ENCODE measurements at regions not wholly inside any gene's neighbourhood (a gene's known extent, or its start where the extent isn't known, plus 50 kb on each side); places are given as distances from the start of the nearest gene placed in this dataset.
A peak's percentile ranks its signal among the peaks of the same experiment; 100 is the strongest.

DNA sequence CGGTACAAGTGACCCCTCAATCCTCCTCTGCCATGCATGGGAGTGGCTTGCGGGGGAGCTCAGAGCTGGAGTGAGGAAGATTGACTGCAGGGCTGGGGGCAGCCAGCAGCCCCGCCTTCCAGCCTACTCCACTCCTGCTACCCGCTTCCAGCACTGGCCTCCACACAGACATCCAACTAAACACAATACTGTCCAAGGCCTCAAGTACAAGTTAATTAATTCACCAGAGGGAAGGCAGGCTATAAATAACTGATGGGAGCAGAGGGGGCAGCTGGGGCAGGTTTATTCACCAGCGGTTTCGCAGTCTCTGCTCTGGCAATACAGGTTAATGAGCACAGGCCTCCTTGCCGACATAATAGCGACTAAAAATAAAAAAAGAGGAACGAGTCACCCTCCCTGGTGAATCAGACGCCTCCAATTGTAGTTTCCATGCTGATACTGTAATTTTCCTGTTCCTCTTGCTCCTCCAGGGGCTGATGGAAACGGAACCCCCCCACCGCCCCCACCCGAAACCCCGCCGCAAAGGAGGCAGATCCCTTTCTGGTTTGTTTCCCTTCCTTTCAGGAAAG lies 166.4 kb upstream of the TLE3 start:
- TF ChIP-seq POLR2A (IDR thresholded peaks at IDR 0.05), result no peak
- TF ChIP-seq CTCF (IDR thresholded peaks at IDR 0.05), result no peak
- intact Hi-C loops (cut with DNase I), result loop anchor here in 6 of 10 donors (5.0 to 10.0 kb wide), 5 partner anchors 139 to 201 kb away; partner anchors contain the start of gene TLE3 (in 1 of the 6)
- Histone ChIP-seq H3K27me3 (no peaks in the 10 kb centered on the region), H3K27ac (peak overlapping the region in 5 of 12 donors; percentile 3 to 75 (median 30)), H3K36me3 (no peaks in the 10 kb centered on the region), H3K4me1 (peaks cover 4 to 88% (median 42%) of the 10 kb centered on the region in 12 donors), H3K9me3 (no peaks in the 10 kb centered on the region), H3K4me3 (peak overlapping the region in 1 of 12 donors; percentile 9)
- DNase-seq (peak in 2 of 5 donors; percentile 29 to 36), ATAC-seq (peak in 3 of 4 donors; percentile 46 to 59 (median 48))
- WGBS, 4 donors, result 21 to 35% (median 27%) methylated on average over 15 of the region's 15 CpGs

- Histone ChIP-seq H3K4me1 (peaks cover 4 to 88% (median 51%) of the 10 kb centered on the region in 12 donors), H3K27me3 (no peaks in the 10 kb centered on the region), H3K9me3 (no peaks in the 10 kb centered on the region), H3K36me3 (no peaks in the 10 kb centered on the region), H3K27ac (no peak overlapping the region), H3K4me3 (no peak overlapping the region)
- 80 to 84% (median 82%) methylated on average over 4 to 6 of the region's 6 CpGs for WGBS, 4 donors
- ATAC-seq, result no peak
- TF ChIP-seq CTCF (IDR thresholded peaks at IDR 0.05) (no peak), POLR2A (IDR thresholded peaks at IDR 0.05) (no peak)
- DNase-seq, result peak in 2 of 5 donors; percentile 25 to 33
- intact Hi-C loops (cut with DNase I), result loop anchor here in 6 of 10 donors (5.0 to 10.0 kb wide), 5 partner anchors 138 to 202 kb away; partner anchors contain the start of gene TLE3 (in 1 of the 6)
Measured at GRCh38 chr15:70262591-70263274, 165.0 kb upstream of the TLE3 start.

- Histone ChIP-seq H3K36me3 (no peaks in the 10 kb centered on the region), H3K4me3 (no peak overlapping the region), H3K27me3 (no peaks in the 10 kb centered on the region), H3K9me3 (no peaks in the 10 kb centered on the region), H3K4me1 (peaks cover 4 to 83% (median 49%) of the 10 kb centered on the region in 12 donors), H3K27ac (no peak overlapping the region)
- DNase-seq (no peak), ATAC-seq (no peak)
- WGBS, 4 donors, result 79 to 93% (median 89%) methylated on average over 2 of the region's 2 CpGs
- TF ChIP-seq CTCF (IDR thresholded peaks at IDR 0.05) (no peak), POLR2A (IDR thresholded peaks at IDR 0.05) (no peak)
- intact Hi-C loops (cut with DNase I), result loop anchor here in 6 of 10 donors (5.0 to 10.0 kb wide), 5 partner anchors 137 to 203 kb away; partner anchors contain the start of gene TLE3 (in 1 of the 6)
Measured at GRCh38 chr15:70262171-70262570, 164.5 kb upstream of the TLE3 start.

GRCh38 chr15:70261083-70261482 lies 163.4 kb upstream of the TLE3 start:
- DNase-seq (peak in 1 of 5 donors; percentile 0), ATAC-seq (no peak)
- Histone ChIP-seq H3K4me1 (peaks cover 4 to 72% (median 38%) of the 10 kb centered on the region in 12 donors), H3K27ac (no peak overlapping the region), H3K9me3 (no peaks in the 10 kb centered on the region), H3K36me3 (no peaks in the 10 kb centered on the region), H3K27me3 (no peaks in the 10 kb centered on the region), H3K4me3 (no peak overlapping the region)
- WGBS, 4 donors, result 91 to 98% (median 95%) methylated on average over 4 of the region's 4 CpGs
- TF ChIP-seq CTCF (IDR thresholded peaks at IDR 0.05) (no peak), POLR2A (IDR thresholded peaks at IDR 0.05) (no peak)
- intact Hi-C loops (cut with DNase I), result loop anchor here in 6 of 10 donors (5.0 to 10.0 kb wide), 5 partner anchors 136 to 204 kb away; partner anchors contain the start of gene TLE3 (in 1 of the 6)

All from heart left ventricle (tissue), 16 donors.